ENCODE measurements at regions not wholly inside any gene's neighbourhood (a gene's known extent, or its start where the extent isn't known, plus 50 kb on each side); places are given as distances from the start of the nearest gene placed in this dataset.

- Histone ChIP-seq H3K4me1 (ENCODE audit: control insufficient read depth in 2 of 2, insufficient read depth in 2 of 2, low read length in 2 of 2) (no peaks in the 10 kb centered on the region), H3K9me3 (ENCODE audit: control insufficient read depth in 2 of 2, insufficient read depth in 1 of 2, low read length in 1 of 2) (no peaks in the 10 kb centered on the region), H3K4me3 (ENCODE audit: low read length in 2 of 2) (no peak overlapping the region), H3K27ac (ENCODE audit: low read depth in 1 of 2, low read length in 1 of 2) (no peak overlapping the region), H3K36me3 (ENCODE audit: control insufficient read depth in 2 of 2, insufficient read depth in 2 of 2, low read length in 1 of 2) (no peaks in the 10 kb centered on the region), H3K27me3 (ENCODE audit: control insufficient read depth in 2 of 2, insufficient read depth in 1 of 2, low read length in 1 of 2) (no peaks in the 10 kb centered on the region)
- DNase-seq (ENCODE audit: low read depth in 6 of 9, low spot score in 9 of 9): no peak
- 84% methylated on average over 5 of the region's 5 CpGs for WGBS
Observed at GRCh38 chr2:139514951-139515350, 734.8 kb upstream of the NXPH2 start.

GRCh38 chr2:139495851-139496250 is 715.7 kb upstream of the NXPH2 start:
- no peaks in the 10 kb centered on the region for H3K27me3 ChIP-seq (ENCODE audit: control insufficient read depth in 2 of 2, insufficient read depth in 1 of 2, low read length in 1 of 2)
- H3K4me1 ChIP-seq (ENCODE audit: control insufficient read depth in 2 of 2, insufficient read depth in 2 of 2, low read length in 2 of 2): no peaks in the 10 kb centered on the region
- no peak for DNase-seq (ENCODE audit: low read depth in 6 of 9, low spot score in 9 of 9)
- H3K27ac ChIP-seq (ENCODE audit: low read depth in 1 of 2, low read length in 1 of 2): no peak overlapping the region
- H3K36me3 ChIP-seq (ENCODE audit: control insufficient read depth in 2 of 2, insufficient read depth in 2 of 2, low read length in 1 of 2): no peaks in the 10 kb centered on the region
- 91% methylated on average over 3 of the region's 3 CpGs for WGBS
- no peak overlapping the region for H3K4me3 ChIP-seq (ENCODE audit: low read length in 2 of 2)
- H3K9me3 ChIP-seq (ENCODE audit: control insufficient read depth in 2 of 2, insufficient read depth in 1 of 2, low read length in 1 of 2): no peaks in the 10 kb centered on the region

GRCh38 chr2:139492131-139492680 is 712.0 kb upstream of the NXPH2 start:
- H3K36me3 ChIP-seq (ENCODE audit: control insufficient read depth in 2 of 2, insufficient read depth in 2 of 2, low read length in 1 of 2): no peaks in the 10 kb centered on the region
- H3K27me3 ChIP-seq (ENCODE audit: control insufficient read depth in 2 of 2, insufficient read depth in 1 of 2, low read length in 1 of 2): no peaks in the 10 kb centered on the region
- no peak overlapping the region for H3K4me3 ChIP-seq (ENCODE audit: low read length in 2 of 2)
- no peaks in the 10 kb centered on the region for H3K9me3 ChIP-seq (ENCODE audit: control insufficient read depth in 2 of 2, insufficient read depth in 1 of 2, low read length in 1 of 2)
- H3K27ac ChIP-seq (ENCODE audit: low read depth in 1 of 2, low read length in 1 of 2): no peak overlapping the region
- DNase-seq (ENCODE audit: low read depth in 6 of 9, low spot score in 9 of 9): no peak
- WGBS: 89% methylated on average over 1 of the region's 1 CpG
- no peaks in the 10 kb centered on the region for H3K4me1 ChIP-seq (ENCODE audit: control insufficient read depth in 2 of 2, insufficient read depth in 2 of 2, low read length in 2 of 2)

- no peaks in the 10 kb centered on the region for H3K36me3 ChIP-seq (ENCODE audit: control insufficient read depth in 2 of 2, insufficient read depth in 2 of 2, low read length in 1 of 2)
- WGBS: 84% methylated on average over 3 of the region's 3 CpGs
- no peak overlapping the region for H3K4me3 ChIP-seq (ENCODE audit: low read length in 2 of 2)
- H3K27me3 ChIP-seq (ENCODE audit: control insufficient read depth in 2 of 2, insufficient read depth in 1 of 2, low read length in 1 of 2): no peaks in the 10 kb centered on the region
- no peaks in the 10 kb centered on the region for H3K9me3 ChIP-seq (ENCODE audit: control insufficient read depth in 2 of 2, insufficient read depth in 1 of 2, low read length in 1 of 2)
- no peak overlapping the region for H3K27ac ChIP-seq (ENCODE audit: low read depth in 1 of 2, low read length in 1 of 2)
- H3K4me1 ChIP-seq (ENCODE audit: control insufficient read depth in 2 of 2, insufficient read depth in 2 of 2, low read length in 2 of 2): no peaks in the 10 kb centered on the region
- DNase-seq (ENCODE audit: low read depth in 6 of 9, low spot score in 9 of 9): no peak
Observed at GRCh38 chr2:139480161-139480650, 700.0 kb upstream of the NXPH2 start.

- Histone ChIP-seq H3K36me3 (ENCODE audit: control insufficient read depth in 2 of 2, insufficient read depth in 2 of 2, low read length in 1 of 2) (no peaks in the 10 kb centered on the region), H3K4me3 (ENCODE audit: low read length in 2 of 2) (no peak overlapping the region), H3K27me3 (ENCODE audit: control insufficient read depth in 2 of 2, insufficient read depth in 1 of 2, low read length in 1 of 2) (no peaks in the 10 kb centered on the region)
Observed at GRCh38 chr2:139478165-139478914, 698.1 kb upstream of the NXPH2 start.

GRCh38 chr2:139477618-139478017 is 697.4 kb upstream of the NXPH2 start:
- no peak for DNase-seq (ENCODE audit: low read depth in 6 of 9, low spot score in 9 of 9)
- no peaks in the 10 kb centered on the region for H3K9me3 ChIP-seq (ENCODE audit: control insufficient read depth in 2 of 2, insufficient read depth in 1 of 2, low read length in 1 of 2)
- WGBS: 96% methylated on average over 8 of the region's 8 CpGs
- no peak overlapping the region for H3K27ac ChIP-seq (ENCODE audit: low read depth in 1 of 2, low read length in 1 of 2)
- no peaks in the 10 kb centered on the region for H3K27me3 ChIP-seq (ENCODE audit: control insufficient read depth in 2 of 2, insufficient read depth in 1 of 2, low read length in 1 of 2)
- H3K4me1 ChIP-seq (ENCODE audit: control insufficient read depth in 2 of 2, insufficient read depth in 2 of 2, low read length in 2 of 2): no peaks in the 10 kb centered on the region
- H3K36me3 ChIP-seq (ENCODE audit: control insufficient read depth in 2 of 2, insufficient read depth in 2 of 2, low read length in 1 of 2): no peaks in the 10 kb centered on the region
- no peak overlapping the region for H3K4me3 ChIP-seq (ENCODE audit: low read length in 2 of 2)

More at GRCh38 chr2:139478165-139478914, 698.1 kb upstream of the NXPH2 start:
- WGBS: 76% methylated on average over 3 of the region's 3 CpGs
- no peak overlapping the region for H3K27ac ChIP-seq (ENCODE audit: low read depth in 1 of 2, low read length in 1 of 2)
- no peaks in the 10 kb centered on the region for H3K4me1 ChIP-seq (ENCODE audit: control insufficient read depth in 2 of 2, insufficient read depth in 2 of 2, low read length in 2 of 2)
- no peak for DNase-seq (ENCODE audit: low read depth in 6 of 9, low spot score in 9 of 9)
- no peaks in the 10 kb centered on the region for H3K9me3 ChIP-seq (ENCODE audit: control insufficient read depth in 2 of 2, insufficient read depth in 1 of 2, low read length in 1 of 2)

- Histone ChIP-seq H3K9me3 (ENCODE audit: control insufficient read depth in 2 of 2, insufficient read depth in 1 of 2, low read length in 1 of 2) (no peaks in the 10 kb centered on the region), H3K27me3 (ENCODE audit: control insufficient read depth in 2 of 2, insufficient read depth in 1 of 2, low read length in 1 of 2) (no peaks in the 10 kb centered on the region), H3K27ac (ENCODE audit: low read depth in 1 of 2, low read length in 1 of 2) (no peak overlapping the region), H3K4me1 (ENCODE audit: control insufficient read depth in 2 of 2, insufficient read depth in 2 of 2, low read length in 2 of 2) (no peaks in the 10 kb centered on the region), H3K4me3 (ENCODE audit: low read length in 2 of 2) (no peak overlapping the region), H3K36me3 (ENCODE audit: control insufficient read depth in 2 of 2, insufficient read depth in 2 of 2, low read length in 1 of 2) (no peaks in the 10 kb centered on the region)
- no peak for DNase-seq (ENCODE audit: low read depth in 6 of 9, low spot score in 9 of 9)
- WGBS: 94% methylated on average over 1 of the region's 1 CpG
Observed at GRCh38 chr2:139469985-139470384, 689.8 kb upstream of the NXPH2 start.

GRCh38 chr2:139465789-139466188 is 685.6 kb upstream of the NXPH2 start:
- WGBS: 68% methylated on average over 4 of the region's 4 CpGs
- no peak for DNase-seq (ENCODE audit: low read depth in 6 of 9, low spot score in 9 of 9)
- no peaks in the 10 kb centered on the region for H3K4me1 ChIP-seq (ENCODE audit: control insufficient read depth in 2 of 2, insufficient read depth in 2 of 2, low read length in 2 of 2)
- no peaks in the 10 kb centered on the region for H3K27me3 ChIP-seq (ENCODE audit: control insufficient read depth in 2 of 2, insufficient read depth in 1 of 2, low read length in 1 of 2)
- no peaks in the 10 kb centered on the region for H3K9me3 ChIP-seq (ENCODE audit: control insufficient read depth in 2 of 2, insufficient read depth in 1 of 2, low read length in 1 of 2)
- H3K4me3 ChIP-seq (ENCODE audit: low read length in 2 of 2): no peak overlapping the region
- H3K27ac ChIP-seq (ENCODE audit: low read depth in 1 of 2, low read length in 1 of 2): no peak overlapping the region
- H3K36me3 ChIP-seq (ENCODE audit: control insufficient read depth in 2 of 2, insufficient read depth in 2 of 2, low read length in 1 of 2): no peaks in the 10 kb centered on the region

- Histone ChIP-seq H3K4me3 (ENCODE audit: low read length in 2 of 2) (no peak overlapping the region), H3K36me3 (ENCODE audit: control insufficient read depth in 2 of 2, insufficient read depth in 2 of 2, low read length in 1 of 2) (no peaks in the 10 kb centered on the region), H3K27me3 (ENCODE audit: control insufficient read depth in 2 of 2, insufficient read depth in 1 of 2, low read length in 1 of 2) (no peaks in the 10 kb centered on the region), H3K9me3 (ENCODE audit: control insufficient read depth in 2 of 2, insufficient read depth in 1 of 2, low read length in 1 of 2) (peaks cover 2 to 11% of the 10 kb centered on the region in 2 donors), H3K27ac (ENCODE audit: low read depth in 1 of 2, low read length in 1 of 2) (no peak overlapping the region), H3K4me1 (ENCODE audit: control insufficient read depth in 2 of 2, insufficient read depth in 2 of 2, low read length in 2 of 2) (no peaks in the 10 kb centered on the region)
- DNase-seq (ENCODE audit: low read depth in 6 of 9, low spot score in 9 of 9): no peak
- 86% methylated on average over 5 of the region's 5 CpGs for WGBS
Observed at GRCh38 chr2:139457873-139458272, 677.7 kb upstream of the NXPH2 start.

Measured in thymus (tissue), 11 donors.